Tongue (tissue), 1 donor: ENCODE measurements at regions not wholly inside any gene's neighbourhood (a gene's known extent, or its start where the extent isn't known, plus 50 kb on each side); places are given as distances from the start of the nearest gene placed in this dataset.

Experiments used
- DNase-seq: peaks from one replicate; pipeline ENCODE4 v3.0.0-alpha.2; 2015

DNA sequence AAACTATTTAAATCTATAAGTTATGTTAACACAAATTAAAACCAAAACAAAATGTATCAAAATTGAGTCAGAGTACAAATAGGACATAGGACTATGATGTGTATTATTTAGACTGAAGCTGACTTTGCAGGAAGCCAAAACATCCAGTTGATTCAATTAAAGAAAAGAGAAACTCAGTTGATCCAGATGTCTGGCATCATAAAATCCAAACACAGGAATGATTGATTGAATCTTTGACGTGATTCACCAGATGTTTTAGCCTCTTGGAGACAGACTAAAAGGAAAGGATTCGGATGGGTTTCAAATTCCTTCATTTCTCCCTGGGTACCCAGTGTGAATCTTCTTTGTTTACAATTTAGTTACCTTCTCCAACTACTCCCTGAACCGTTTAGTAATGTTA is 272.9 kb downstream of the IRS1 start:
- DNase-seq, result peak; percentile 35

DNA sequence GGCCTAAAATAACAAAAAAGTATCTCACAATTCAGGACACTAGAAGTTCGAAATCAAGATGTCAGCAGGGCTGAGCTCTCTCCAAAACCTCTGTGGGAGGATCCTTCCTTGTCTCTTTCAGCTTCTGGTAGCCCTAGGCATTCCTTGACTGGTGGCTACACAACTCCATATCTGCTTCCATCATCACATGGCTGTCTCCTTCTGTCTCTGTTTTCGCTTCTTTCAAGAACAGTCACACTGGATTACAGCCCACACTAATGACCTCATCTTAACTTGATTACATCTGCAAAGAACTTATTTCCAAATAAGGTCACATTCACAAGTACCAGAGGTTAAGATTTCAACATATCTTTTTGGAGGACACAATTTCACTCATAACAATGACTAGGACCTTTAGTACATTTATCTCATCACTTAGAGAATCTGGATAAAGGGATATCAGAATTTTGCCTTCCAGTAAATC is 275.2 kb downstream of the IRS1 start:
- no peak for DNase-seq

GRCh38 chr2:226520723-226521122 is 278.9 kb downstream of the IRS1 start:
- DNase-seq, result no peak

DNA sequence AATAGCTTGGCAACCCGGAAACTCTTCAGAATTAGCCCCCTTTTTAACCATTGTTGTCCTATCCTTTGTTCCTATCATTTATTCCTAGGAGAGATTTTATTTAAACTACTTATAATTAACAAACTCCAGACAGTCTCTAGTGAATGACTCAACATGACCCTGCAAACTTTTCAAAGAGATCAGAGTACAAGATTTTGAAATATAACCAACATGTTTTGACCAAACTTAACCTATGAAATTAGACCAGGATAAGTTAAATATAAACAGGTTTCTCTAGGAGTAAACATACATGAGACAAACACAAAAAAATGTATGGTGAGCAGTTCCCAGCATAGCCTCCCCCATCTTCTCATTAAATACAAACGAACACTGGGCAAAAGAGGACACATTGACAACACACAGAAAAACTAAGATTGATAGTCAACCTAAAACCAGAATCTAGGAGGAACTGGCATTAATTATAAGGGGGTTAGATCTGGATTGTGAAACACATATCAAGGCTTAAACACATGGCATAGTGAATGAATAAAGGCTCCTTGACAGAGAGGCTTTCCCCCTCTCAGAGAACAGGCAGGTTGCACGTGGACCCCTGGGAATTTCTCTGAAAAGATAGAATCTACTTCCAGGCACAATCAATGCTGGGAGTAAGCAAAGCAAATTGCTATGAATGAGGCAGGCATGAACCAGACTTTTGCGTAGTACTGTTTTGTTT is 284.1 kb downstream of the IRS1 start:
- DNase-seq, result no peak

- no peak for DNase-seq
These were observed 284.7 kb downstream of the IRS1 start for GRCh38 chr2:226514895-226515294.

DNA sequence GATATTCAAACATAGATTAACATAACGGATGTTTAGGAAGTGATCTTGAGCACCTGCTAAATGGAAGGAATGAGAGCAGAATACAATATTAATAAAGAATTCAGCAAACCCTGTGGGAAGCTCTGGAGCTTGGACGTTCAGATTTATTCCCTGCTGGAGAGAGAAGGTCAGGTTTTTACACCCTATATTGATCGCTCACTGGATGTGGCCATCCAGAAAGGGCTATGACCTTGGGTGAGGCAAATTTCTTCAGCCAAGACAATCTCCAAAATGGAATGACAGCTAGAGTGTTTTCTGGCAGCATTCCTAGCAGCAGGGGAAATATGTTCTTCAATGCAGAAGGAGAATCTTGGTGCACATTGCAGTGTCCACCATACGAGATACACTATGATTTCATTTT is 288.3 kb downstream of the IRS1 start:
- no peak for DNase-seq

DNA sequence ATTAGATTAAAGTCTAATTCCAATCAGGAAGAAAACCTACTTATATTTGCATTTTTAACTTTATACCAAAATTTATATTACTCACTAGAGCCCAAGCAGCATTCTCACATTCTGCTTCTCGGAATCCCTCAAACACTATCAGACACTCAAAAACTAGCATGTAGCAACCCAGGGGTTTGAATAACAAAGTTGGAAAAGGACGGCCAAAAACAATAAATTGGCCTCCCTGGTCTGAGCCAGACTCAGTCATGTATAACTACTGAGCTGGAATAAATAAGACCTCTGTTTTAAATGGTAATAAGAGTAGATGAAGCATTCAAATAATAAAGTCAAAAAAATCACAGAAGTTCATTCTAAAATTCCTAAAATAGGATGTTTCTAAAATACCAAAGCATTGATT is 290.9 kb downstream of the IRS1 start:
- no peak for DNase-seq

DNA sequence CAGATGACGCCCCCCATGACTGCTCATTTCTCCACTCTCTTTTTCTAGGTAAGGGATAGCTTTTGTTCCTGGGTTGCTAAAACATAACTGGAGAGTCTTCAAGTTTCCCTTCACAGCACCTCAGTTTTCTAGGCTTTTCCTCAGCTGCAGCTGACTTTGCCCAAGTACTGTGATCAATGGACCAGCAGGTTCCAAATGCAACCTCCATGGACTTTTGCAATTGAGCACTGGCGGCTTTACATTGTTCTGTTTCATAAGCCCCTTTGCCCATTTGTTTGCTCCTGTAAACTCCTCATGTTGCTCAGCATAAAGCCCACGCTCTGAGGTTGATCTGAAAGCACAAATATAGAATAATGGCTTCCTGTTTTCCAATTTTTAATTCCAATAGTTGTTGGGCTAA is 291.6 kb downstream of the IRS1 start:
- DNase-seq, result no peak

GRCh38 chr2:226497146-226497909 is 302.3 kb downstream of the IRS1 start:
- DNase-seq, result no peak

DNA sequence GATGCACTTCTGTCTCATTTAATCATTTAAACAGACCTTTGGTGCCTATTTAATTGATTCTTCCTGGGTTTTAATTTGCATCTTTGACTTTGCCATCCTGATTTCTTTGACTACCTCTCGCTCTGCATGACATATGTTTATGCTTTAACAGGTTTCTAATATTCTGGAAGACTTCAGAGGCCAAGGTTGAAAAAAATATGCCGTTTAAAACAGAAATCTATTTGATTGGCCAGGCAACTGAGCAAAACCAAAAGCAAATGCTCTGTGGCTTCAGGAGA is 303.4 kb downstream of the IRS1 start:
- DNase-seq, result no peak

DNA sequence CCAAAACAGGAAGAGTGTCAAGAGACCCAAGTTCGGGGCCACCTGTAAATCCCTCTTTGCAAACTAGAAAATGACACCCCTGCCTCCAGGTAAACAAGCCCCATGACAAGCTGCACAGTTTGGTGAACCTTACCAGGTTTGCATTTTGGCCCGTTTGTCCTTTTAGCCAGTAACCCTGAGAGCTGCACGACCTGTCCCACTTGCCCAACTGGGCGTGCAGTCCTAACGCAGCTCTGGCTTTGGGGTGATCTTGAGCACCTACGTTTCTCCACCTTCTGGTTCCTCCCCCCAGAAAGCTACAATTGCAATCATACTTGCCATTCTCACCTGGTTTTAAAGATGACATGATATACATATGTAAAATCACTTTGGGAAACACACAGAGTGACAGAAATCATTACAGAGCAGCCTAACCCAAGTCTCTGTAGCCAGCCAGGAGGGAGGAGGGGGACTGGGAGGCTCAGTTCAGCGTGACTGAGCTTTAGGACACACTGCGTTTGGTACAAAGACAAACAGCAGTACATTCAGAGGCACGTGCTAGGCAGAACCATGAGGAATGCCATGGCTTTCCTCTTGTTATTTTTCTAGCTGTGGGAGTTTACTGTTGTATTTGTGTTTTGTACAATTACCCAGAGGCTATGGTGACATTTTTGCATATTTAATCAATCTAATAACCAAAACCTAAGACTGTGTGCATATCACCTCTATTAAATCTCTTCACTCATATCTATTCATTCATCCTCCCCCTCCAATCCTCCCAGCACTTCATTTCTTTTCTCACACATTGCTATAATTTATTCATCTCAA is 304.0 kb downstream of the IRS1 start:
- no peak for DNase-seq

DNA sequence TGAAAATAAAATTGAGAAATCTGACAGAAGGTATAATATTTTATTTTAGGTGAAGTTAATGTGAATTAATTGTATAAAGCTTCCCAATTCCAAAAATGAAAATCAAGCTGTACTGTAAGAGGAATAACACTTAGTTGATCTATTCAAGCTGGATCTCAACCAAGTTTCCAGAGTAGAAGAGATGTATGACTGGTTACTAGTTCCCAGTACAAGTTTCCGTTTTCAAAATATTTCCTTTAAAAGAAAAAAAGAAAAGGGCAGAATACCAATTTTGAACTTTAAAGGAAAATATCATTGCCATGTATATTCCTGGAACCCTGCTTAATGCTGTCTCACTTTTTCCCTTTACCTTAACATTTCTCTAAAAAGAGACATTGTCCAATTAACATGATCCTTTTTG is 308.5 kb downstream of the IRS1 start:
- peak; percentile 30 for DNase-seq

DNA sequence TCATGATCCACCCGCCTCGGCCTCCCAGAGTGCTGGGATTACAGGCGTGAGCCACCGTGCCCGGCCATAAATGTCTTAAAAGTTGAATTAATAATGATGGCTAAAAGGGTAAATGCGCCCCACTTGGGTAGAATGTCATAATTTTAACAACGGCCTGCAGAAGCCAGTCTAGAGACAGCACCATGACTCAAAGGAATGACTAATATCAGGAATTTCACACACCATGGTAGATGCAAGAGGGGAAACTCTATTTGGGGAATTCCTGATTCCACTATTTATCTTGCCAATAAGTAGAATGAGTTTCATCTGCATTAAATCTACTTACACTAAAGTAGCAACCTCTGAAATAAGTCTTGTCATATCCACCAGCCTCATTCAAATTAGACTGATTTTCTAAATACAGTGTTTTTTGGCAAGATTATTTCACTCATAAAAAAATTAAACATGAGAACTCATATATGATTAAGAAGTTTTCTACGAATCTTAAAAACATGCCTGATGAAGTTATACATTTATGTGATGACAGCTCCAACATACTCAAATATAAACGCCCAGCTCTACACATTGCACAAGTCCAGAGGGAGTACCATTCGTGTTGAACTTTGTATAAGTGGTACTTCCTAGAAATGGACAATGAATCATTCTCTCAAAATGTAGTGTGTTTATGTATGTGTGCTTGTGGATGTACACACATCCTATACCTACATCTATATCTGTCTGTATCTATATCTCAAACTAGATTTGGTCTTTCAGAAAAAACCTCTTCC is 309.7 kb downstream of the IRS1 start:
- no peak for DNase-seq

GRCh38 chr2:226488034-226488433 is 311.6 kb downstream of the IRS1 start:
- DNase-seq, result no peak

- DNase-seq, result no peak
These were observed 312.0 kb downstream of the IRS1 start for GRCh38 chr2:226487573-226487972.

DNA sequence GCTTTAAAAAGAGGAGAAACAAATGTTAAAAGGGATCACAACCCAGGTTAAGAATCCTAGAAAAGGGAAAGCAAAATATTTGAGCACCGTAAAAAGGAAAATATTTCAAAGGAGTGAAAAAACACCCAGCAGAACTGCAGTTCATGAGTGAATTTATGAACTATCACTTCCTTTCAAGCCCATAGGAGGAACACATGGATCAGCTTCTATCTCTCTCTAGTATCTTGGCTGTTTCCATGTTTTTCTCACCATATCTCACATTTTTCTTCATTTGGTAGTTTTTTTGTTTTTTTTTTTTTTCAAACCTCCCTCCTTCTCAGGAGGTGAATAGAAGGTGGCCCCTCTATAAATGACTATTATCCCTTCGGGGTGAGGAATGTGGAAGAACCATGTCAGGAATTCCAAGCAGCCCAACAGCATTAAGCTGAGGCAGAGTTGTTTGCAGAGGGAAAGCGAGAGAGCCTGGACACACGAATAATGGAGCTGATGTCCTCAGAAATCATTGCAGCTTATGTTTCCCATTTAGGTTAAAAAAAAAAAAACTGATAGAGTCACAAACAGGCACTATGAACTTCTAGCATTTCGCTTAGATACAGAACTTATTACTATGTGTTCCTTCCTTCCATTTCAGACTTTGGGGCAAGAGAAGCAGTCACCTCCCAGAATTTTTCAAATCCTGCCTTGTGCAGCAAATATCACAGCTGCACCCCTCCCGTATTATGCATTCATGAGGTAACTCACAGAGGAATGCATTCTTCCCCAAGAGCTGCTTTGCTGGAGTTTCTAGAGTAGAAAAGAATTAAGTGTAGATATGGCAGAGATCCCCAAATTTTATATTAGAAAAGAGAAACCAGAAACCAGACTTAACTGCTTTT is 315.6 kb downstream of the IRS1 start:
- no peak for DNase-seq

DNA sequence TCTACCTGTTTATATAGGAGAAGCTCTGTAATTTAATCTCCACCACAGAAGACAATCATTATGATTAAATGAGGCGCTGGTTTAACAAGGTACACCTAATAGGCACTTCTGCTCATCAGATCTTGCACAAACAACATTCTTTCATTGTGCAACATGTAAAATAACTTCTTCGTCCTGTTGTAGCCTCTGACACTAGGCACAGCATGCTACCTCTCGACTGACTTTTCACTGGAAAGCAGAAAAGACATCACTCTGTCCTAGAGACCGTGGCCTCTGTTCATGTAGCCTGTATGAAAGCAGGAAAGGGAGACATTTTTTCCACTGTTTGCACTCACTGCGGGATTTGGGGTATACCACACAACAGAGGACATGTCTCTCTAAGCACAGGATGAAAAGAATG is 316.5 kb downstream of the IRS1 start:
- no peak for DNase-seq

- DNase-seq, result no peak
These were observed 321.4 kb downstream of the IRS1 start for GRCh38 chr2:226478109-226478809.

DNA sequence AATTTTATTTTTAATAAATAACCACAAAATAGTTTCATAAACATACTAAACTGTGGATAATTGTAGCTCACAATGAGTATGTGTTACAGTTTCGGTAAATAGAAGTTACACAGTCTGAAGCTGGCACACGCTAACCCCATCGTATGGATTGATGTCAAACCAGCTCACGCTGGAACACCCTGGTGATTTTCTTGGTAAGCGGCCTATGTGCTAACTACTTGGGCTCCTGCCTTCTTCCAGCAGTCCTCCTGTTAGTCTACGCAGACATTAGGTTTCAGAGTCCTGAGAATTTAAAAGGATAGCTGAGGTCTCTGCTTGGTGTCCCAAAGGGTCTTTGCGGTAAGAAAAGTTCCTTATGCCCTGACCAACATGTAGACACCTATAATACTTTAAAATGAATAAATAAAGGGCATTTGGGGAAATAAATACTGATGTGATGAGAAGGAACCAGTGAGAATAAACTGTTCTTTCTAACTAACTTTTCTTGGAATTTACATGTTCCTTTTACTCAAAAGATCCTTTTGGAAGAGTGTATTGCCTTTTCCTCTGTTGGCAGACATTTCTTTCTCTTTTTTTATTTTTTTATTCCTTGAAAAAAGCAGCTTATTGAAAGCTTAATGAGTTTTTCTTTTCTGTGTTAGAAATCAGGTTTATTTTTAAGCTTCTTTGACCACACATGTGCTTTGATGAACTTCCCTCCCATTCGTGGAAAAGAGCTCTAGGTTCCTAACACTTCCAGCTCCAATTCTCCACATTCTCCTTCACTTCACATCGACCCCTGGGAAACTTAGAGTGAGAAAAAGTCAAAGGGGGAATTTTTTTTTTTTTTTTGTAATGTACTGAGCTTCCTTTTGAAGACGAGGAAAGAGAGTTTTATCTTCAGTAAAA is 322.2 kb downstream of the IRS1 start:
- peak; percentile 53 for DNase-seq

DNA sequence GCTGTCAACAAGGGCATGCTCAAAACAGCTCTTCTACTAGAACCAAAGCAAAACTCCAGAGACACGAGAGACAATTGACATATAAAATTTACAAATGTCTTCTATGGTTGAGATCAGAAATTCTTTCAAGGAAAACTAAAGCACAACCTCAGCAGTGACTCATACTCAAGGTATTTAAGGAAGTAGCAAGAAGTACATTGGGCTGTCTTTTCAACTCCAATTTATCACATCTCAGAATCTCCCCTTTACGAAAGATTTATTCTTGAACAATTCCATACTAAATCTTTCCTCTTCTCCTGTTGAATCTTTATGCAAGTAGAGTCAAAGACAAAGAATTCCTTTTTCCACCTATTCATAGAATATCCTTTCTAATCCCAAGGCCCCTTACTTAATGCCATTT is 324.0 kb downstream of the IRS1 start:
- DNase-seq, result no peak
